ENCODE measurements at regions not wholly inside any gene's neighbourhood (a gene's known extent, or its start where the extent isn't known, plus 50 kb on each side); places are given as distances from the start of the nearest gene placed in this dataset.
"Not testable (repeated sequence)": the region's sequence is repeated elsewhere in the genome, so short reads cannot be mapped to it uniquely, and the experiment has no call there.

GRCh38 chr6:159540152-159540551, 152.9 kb downstream of the SOD2 start:
- DNase-seq (ENCODE audit: low read depth, low spot score) = peak; percentile 25
- Mint-ChIP-seq H3K9me3 (no peaks in the 10 kb centered on the region), H3K36me3 (ENCODE audit: low read depth) (no peaks in the 10 kb centered on the region), H3K4me1 (no peaks in the 10 kb centered on the region), H3K27ac (ENCODE audit: unreplicated experiment) (no peak overlapping the region), H3K4me3 (no peak overlapping the region), H3K27me3 (ENCODE audit: low read depth) (peaks cover 54% of the 10 kb centered on the region)
- TF ChIP-seq CTCF (conservative IDR thresholded peaks at IDR 0.05) = peak; percentile 46

GRCh38 chr6:159538031-159538430, 155.0 kb downstream of the SOD2 start:
- DNase-seq (ENCODE audit: low read depth, low spot score); H3K36me3 Mint-ChIP-seq (ENCODE audit: low read depth); H3K4me3 Mint-ChIP-seq; H3K27ac Mint-ChIP-seq (ENCODE audit: unreplicated experiment); H3K9me3 Mint-ChIP-seq; H3K4me1 Mint-ChIP-seq: not testable (repeated sequence)
- peaks cover 36% of the 10 kb centered on the region for H3K27me3 Mint-ChIP-seq (ENCODE audit: low read depth)

- DNase-seq (ENCODE audit: low read depth, low spot score) = no peak
- H3K27me3 Mint-ChIP-seq (ENCODE audit: low read depth) = peaks cover 19% of the 10 kb centered on the region
- H3K36me3 Mint-ChIP-seq (ENCODE audit: low read depth) = no peaks in the 10 kb centered on the region
- TF ChIP-seq CTCF (conservative IDR thresholded peaks at IDR 0.05) = no peak
- H3K27ac Mint-ChIP-seq (ENCODE audit: unreplicated experiment) = no peak overlapping the region
- H3K4me3 Mint-ChIP-seq = no peak overlapping the region
- H3K4me1 Mint-ChIP-seq = no peaks in the 10 kb centered on the region
- H3K9me3 Mint-ChIP-seq = no peaks in the 10 kb centered on the region
Measured at GRCh38 chr6:159535656-159536350, 157.2 kb downstream of the SOD2 start.

- TF ChIP-seq CTCF (conservative IDR thresholded peaks at IDR 0.05) = no peak
- no peaks in the 10 kb centered on the region for H3K4me1 Mint-ChIP-seq
- H3K27ac Mint-ChIP-seq (ENCODE audit: unreplicated experiment) = no peak overlapping the region
- H3K36me3 Mint-ChIP-seq (ENCODE audit: low read depth) = no peaks in the 10 kb centered on the region
- H3K27me3 Mint-ChIP-seq (ENCODE audit: low read depth) = peaks cover 8% of the 10 kb centered on the region
- H3K4me3 Mint-ChIP-seq = no peak overlapping the region
- H3K9me3 Mint-ChIP-seq = no peaks in the 10 kb centered on the region
- DNase-seq (ENCODE audit: low read depth, low spot score) = no peak
Measured at GRCh38 chr6:159533568-159533967, 159.5 kb downstream of the SOD2 start.

GRCh38 chr6:159533016-159533415, 160.0 kb downstream of the SOD2 start:
- no peaks in the 10 kb centered on the region for H3K4me1 Mint-ChIP-seq
- no peaks in the 10 kb centered on the region for H3K9me3 Mint-ChIP-seq
- H3K4me3 Mint-ChIP-seq = no peak overlapping the region
- no peak for DNase-seq (ENCODE audit: low read depth, low spot score)
- H3K36me3 Mint-ChIP-seq (ENCODE audit: low read depth) = no peaks in the 10 kb centered on the region
- no peak overlapping the region for H3K27ac Mint-ChIP-seq (ENCODE audit: unreplicated experiment)
- no peak for TF ChIP-seq CTCF (conservative IDR thresholded peaks at IDR 0.05)
- peaks cover 8% of the 10 kb centered on the region for H3K27me3 Mint-ChIP-seq (ENCODE audit: low read depth)

GRCh38 chr6:159532155-159532554, 160.9 kb downstream of the SOD2 start:
- Mint-ChIP-seq H3K4me1 (no peaks in the 10 kb centered on the region), H3K9me3 (no peaks in the 10 kb centered on the region), H3K27me3 (ENCODE audit: low read depth) (peaks cover 8% of the 10 kb centered on the region), H3K27ac (ENCODE audit: unreplicated experiment) (no peak overlapping the region), H3K36me3 (ENCODE audit: low read depth) (no peaks in the 10 kb centered on the region), H3K4me3 (no peak overlapping the region)
- TF ChIP-seq CTCF (conservative IDR thresholded peaks at IDR 0.05) = no peak
- no peak for DNase-seq (ENCODE audit: low read depth, low spot score)

All from neural crest cell (in vitro differentiated cells).